HEK293 (cell line): ENCODE measurements at regions not wholly inside any gene's neighbourhood (a gene's known extent, or its start where the extent isn't known, plus 50 kb on each side); places are given as distances from the start of the nearest gene placed in this dataset.

Experiments
- CTCF ChIA-PET: fragments of 350-600 bp; formaldehyde crosslinking; extraction: SDS; loops from one replicate; lab custom pipeline; 2021; ENCODE audit warnings: antibody characterized with exemption; lab: Yijun Ruan, JAX
- POLR2A ChIA-PET: fragments of 300-600 bp; formaldehyde crosslinking; extraction: SDS; loops from one replicate; lab custom pipeline; 2020; ENCODE audit warnings: antibody characterized with exemption, inconsistent platforms; lab: Yijun Ruan, JAX
- H3K27ac ChIP-seq: fragments of 200-500 bp; sonication (Bioruptor generic); 2 replicates; pipeline ENCODE4 v1.5.1; 2014; ENCODE audit warnings: low read depth, low read length, control low read depth, inconsistent platforms; ENCODE audit errors: extremely low read depth
- H3K36me3 ChIP-seq, 2 experiments: fragments of 200-500 bp in 1 of 2; sonication (Bioruptor generic) in 1 of 2; 1 replicate in 1 of 2; 2 replicates in 1 of 2; pipeline ENCODE4 v1.5.1; 2014 to 2017; ENCODE audit warnings: inconsistent platforms in 2 of 2, low read length in 2 of 2; ENCODE audit not compliant: control insufficient read depth in 2 of 2, insufficient read depth in 1 of 2
- H3K4me1 ChIP-seq: fragments of 200-500 bp; sonication (Bioruptor generic); 2 replicates; pipeline ENCODE4 v1.5.1; 2014; ENCODE audit warnings: mild to moderate bottlenecking, low read length, inconsistent platforms; ENCODE audit not compliant: control insufficient read depth, insufficient read depth
- H3K4me3 ChIP-seq: 2 replicates; pipeline ENCODE4 v1.5.1; 2011; ENCODE audit warnings: low read depth, mild to moderate bottlenecking, control low read depth, low read length, moderate library complexity
- H3K9me3 ChIP-seq: fragments of 200-500 bp; sonication (Bioruptor generic); 2 replicates; pipeline ENCODE4 v1.5.1; 2014; ENCODE audit warnings: low read depth, low read length, inconsistent platforms; ENCODE audit not compliant: control insufficient read depth, insufficient read depth
- ELK4 ChIP-seq: IDR thresholded peaks from 2 replicates; pipeline ENCODE4 v1.6.1; 2011; ENCODE audit warnings: mild to moderate bottlenecking, low read depth, low read length, borderline replicate concordance
- RBAK ChIP-seq: fragments of 450-650 bp; formaldehyde crosslinking; IDR thresholded peaks from 2 replicates; pipeline ENCODE4 v1.5.1; 2016; ENCODE audit warnings: missing biosample characterization, missing genetic modification characterization
- REST ChIP-seq: fragments of 450-650 bp; formaldehyde crosslinking; IDR thresholded peaks from 2 replicates; pipeline ENCODE4 v1.5.1; 2016; ENCODE audit warnings: missing biosample characterization, missing genetic modification characterization
- SETDB1 ChIP-seq: IDR thresholded peaks from one replicate; pipeline ENCODE4 v1.6.1; 2017; ENCODE audit warnings: mild to moderate bottlenecking, low read length, moderate library complexity, mixed read lengths; ENCODE audit not compliant: insufficient read length
- ZBTB44 ChIP-seq: fragments of 450-650 bp; IDR thresholded peaks from 2 replicates; pipeline ENCODE4 v1.5.1; 2018; ENCODE audit warnings: missing biosample characterization, mild to moderate bottlenecking, missing genetic modification characterization
- ZNF335 ChIP-seq: fragments of 450-650 bp; formaldehyde crosslinking; conservative IDR thresholded peaks from 2 replicates; pipeline ENCODE4 v1.5.1; 2016; ENCODE audit warnings: missing biosample characterization, missing genetic modification characterization
- ZNF350 ChIP-seq: fragments of 450-650 bp; formaldehyde crosslinking; IDR thresholded peaks from 2 replicates; pipeline ENCODE4 v1.5.0; 2017; ENCODE audit warnings: missing biosample characterization, mild to moderate bottlenecking, missing genetic modification characterization
- ZNF362 ChIP-seq: fragments of 450-650 bp; formaldehyde crosslinking; IDR thresholded peaks from 2 replicates; pipeline ENCODE4 v1.5.1; 2016; ENCODE audit warnings: missing biosample characterization, missing genetic modification characterization
- ZNF596 ChIP-seq: fragments of 450-650 bp; IDR thresholded peaks from 2 replicates; pipeline ENCODE4 v1.5.0; 2018; ENCODE audit warnings: missing biosample characterization, mild to moderate bottlenecking, missing genetic modification characterization, moderate library complexity
- ZNF624 ChIP-seq: fragments of 450-650 bp; formaldehyde crosslinking; IDR thresholded peaks from 2 replicates; pipeline ENCODE4 v1.5.1; 2017; ENCODE audit warnings: missing biosample characterization, missing genetic modification characterization
- ZNF701 ChIP-seq: fragments of 450-650 bp; formaldehyde crosslinking; IDR thresholded peaks from 2 replicates; pipeline ENCODE4 v1.5.1; 2016; ENCODE audit warnings: missing biosample characterization, missing genetic modification characterization
- ZSCAN30 ChIP-seq: fragments of 450-650 bp; IDR thresholded peaks from 2 replicates; pipeline ENCODE4 v1.5.1; 2018; ENCODE audit warnings: missing biosample characterization, mild to moderate bottlenecking, missing genetic modification characterization, moderate library complexity

- Histone ChIP-seq H3K27ac (no peak overlapping the region), H3K9me3 (no peaks in the 10 kb centered on the region), H3K4me1 (no peaks in the 10 kb centered on the region), H3K36me3 (no peaks in the 10 kb centered on the region), H3K4me3 (no peak overlapping the region)
- CTCF ChIA-PET: no interaction called here
- POLR2A ChIA-PET: no interaction called here
- no peak for TF ChIP-seq RBAK (tag by site-specific recombination)
Observed at GRCh38 chr1:5670590-5671350, 321.5 kb downstream of the NPHP4 start.

GRCh38 chr1:5667513-5668325 lies 324.5 kb downstream of the NPHP4 start:
- no peaks in the 10 kb centered on the region for H3K9me3 ChIP-seq
- no peak overlapping the region for H3K4me3 ChIP-seq
- no peak overlapping the region for H3K27ac ChIP-seq
- CTCF ChIA-PET: interaction anchor here (0.6 kb wide), 3 partner anchors 18 to 799 kb away, joined by 3 to 5 read pairs (median 3); no protein-coding TSS in a partner anchor
- no peaks in the 10 kb centered on the region for H3K36me3 ChIP-seq
- H3K4me1 ChIP-seq: no peaks in the 10 kb centered on the region
- no peak for TF ChIP-seq ZNF350
- peak; percentile 64 for TF ChIP-seq SETDB1
- TF ChIP-seq, all 188 proteins: peak for 1
- POLR2A ChIA-PET: interaction anchor here (0.6 kb wide), 1 partner anchor 10 kb away, joined by 8 read pairs; no protein-coding TSS in a partner anchor

GRCh38 chr1:5664906-5665875 lies 327.0 kb downstream of the NPHP4 start:
- Histone ChIP-seq H3K27ac (no peak overlapping the region), H3K4me3 (no peak overlapping the region), H3K9me3 (no peaks in the 10 kb centered on the region), H3K36me3 (no peaks in the 10 kb centered on the region), H3K4me1 (no peaks in the 10 kb centered on the region)
- ChIA-PET POLR2A (no interaction called here), CTCF (interaction anchor here (0.7 kb wide), 1 partner anchor 77 kb away, joined by 3 read pairs; no protein-coding TSS in a partner anchor)
- TF ChIP-seq ZBTB44 (no peak), REST (tag by site-specific recombination) (no peak), ELK4 (no peak), ZNF362 (tag by site-specific recombination) (no peak), ZSCAN30 (tag by site-specific recombination) (no peak), ZNF624 (tag by site-specific recombination) (no peak), ZNF335 (no peak), ZNF596 (no peak), ZNF701 (no peak)
